ENCODE measurements at regions not wholly inside any gene's neighbourhood (a gene's known extent, or its start where the extent isn't known, plus 50 kb on each side); places are given as distances from the start of the nearest gene placed in this dataset.

DNA sequence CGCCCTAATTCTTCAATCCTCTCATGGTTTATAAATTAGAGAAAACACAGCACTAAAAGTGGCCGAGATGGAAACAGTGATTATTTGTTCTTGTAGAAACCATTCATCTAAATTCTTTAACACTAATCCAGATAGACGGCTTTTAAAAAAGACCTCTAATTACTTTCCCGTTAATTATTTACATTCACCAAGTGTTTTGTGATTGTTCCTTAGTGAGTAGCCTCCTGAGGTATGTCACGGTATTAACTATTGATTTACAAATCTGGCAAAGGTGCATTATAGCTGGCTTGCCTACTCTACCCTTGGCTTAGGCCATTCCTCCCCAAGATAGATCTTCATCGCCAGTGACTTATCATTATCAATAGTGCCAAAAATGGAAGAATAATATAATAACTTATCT lies 436.4 kb upstream of the ST6GAL2 start:
- H3K4me1 ChIP-seq = no peaks in the 10 kb centered on the region
- no peaks in the 10 kb centered on the region for H3K36me3 ChIP-seq (replicated peaks in 1 of 2; ENCODE audit: insufficient read depth in 1 of 2, low read depth in 2 of 2)
- no peak overlapping the region for H3K4me3 ChIP-seq
- no peak for DNase-seq
- H3K27me3 ChIP-seq = no peaks in the 10 kb centered on the region
- ATAC-seq = no peak
- WGBS, 2 donors = 21 to 31% methylated on average over 6 of the region's 6 CpGs
- H3K9me3 ChIP-seq = no peaks in the 10 kb centered on the region
- H3K27ac ChIP-seq = no peak overlapping the region
- intact Hi-C loops (cut with DNase I) = no loop called here
- TF ChIP-seq, protein P1, sequence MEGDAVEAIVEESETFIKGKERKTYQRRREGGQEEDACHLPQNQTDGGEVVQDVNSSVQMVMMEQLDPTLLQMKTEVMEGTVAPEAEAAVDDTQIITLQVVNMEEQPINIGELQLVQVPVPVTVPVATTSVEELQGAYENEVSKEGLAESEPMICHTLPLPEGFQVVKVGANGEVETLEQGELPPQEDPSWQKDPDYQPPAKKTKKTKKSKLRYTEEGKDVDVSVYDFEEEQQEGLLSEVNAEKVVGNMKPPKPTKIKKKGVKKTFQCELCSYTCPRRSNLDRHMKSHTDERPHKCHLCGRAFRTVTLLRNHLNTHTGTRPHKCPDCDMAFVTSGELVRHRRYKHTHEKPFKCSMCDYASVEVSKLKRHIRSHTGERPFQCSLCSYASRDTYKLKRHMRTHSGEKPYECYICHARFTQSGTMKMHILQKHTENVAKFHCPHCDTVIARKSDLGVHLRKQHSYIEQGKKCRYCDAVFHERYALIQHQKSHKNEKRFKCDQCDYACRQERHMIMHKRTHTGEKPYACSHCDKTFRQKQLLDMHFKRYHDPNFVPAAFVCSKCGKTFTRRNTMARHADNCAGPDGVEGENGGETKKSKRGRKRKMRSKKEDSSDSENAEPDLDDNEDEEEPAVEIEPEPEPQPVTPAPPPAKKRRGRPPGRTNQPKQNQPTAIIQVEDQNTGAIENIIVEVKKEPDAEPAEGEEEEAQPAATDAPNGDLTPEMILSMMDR (IDR thresholded peaks at IDR 0.05) = no peak
- no peak for TF ChIP-seq POLR2A (IDR thresholded peaks at IDR 0.05)

DNA sequence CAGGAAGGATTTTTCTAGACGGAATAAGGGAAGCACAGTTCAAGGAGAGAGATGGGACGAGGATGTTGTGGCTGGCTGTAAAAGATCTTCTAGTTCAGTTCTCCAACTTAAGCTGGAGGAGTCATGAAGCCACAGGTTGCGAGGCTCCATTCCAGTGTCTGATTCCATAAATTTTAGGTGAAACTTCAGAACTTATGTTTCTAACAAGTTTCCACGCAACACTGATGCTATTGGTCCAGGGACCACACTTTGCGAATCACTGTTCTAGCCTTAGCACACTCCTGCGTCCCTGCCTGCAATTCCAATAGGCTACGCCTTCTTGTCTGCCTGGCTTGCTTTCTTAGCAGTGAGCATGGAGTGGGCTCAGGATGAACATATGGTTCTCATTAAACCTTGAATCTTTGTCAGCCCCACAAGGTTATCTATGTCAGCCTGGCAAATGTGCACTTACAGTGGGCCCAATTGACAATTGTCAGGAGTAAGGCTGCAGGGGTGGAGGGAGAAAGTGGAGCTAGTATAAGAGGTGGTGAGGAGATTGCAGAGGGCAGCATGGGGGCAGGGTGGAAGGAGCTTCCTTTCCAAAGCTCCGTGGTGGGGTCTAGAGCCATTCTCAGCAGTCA lies 438.1 kb upstream of the ST6GAL2 start:
- Histone ChIP-seq H3K36me3 (replicated peaks in 1 of 2; ENCODE audit: insufficient read depth in 1 of 2, low read depth in 2 of 2) (no peaks in the 10 kb centered on the region), H3K27ac (no peak overlapping the region), H3K4me3 (no peak overlapping the region), H3K27me3 (no peaks in the 10 kb centered on the region), H3K9me3 (no peaks in the 10 kb centered on the region), H3K4me1 (no peaks in the 10 kb centered on the region)
- DNase-seq = no peak
- ATAC-seq = no peak
- intact Hi-C loops (cut with DNase I) = no loop called here
- TF ChIP-seq, protein P1 (IDR thresholded peaks at IDR 0.05) = no peak
- TF ChIP-seq POLR2A (IDR thresholded peaks at IDR 0.05) = no peak
- 62 to 64% methylated on average over 8 of the region's 8 CpGs for WGBS, 2 donors

DNA sequence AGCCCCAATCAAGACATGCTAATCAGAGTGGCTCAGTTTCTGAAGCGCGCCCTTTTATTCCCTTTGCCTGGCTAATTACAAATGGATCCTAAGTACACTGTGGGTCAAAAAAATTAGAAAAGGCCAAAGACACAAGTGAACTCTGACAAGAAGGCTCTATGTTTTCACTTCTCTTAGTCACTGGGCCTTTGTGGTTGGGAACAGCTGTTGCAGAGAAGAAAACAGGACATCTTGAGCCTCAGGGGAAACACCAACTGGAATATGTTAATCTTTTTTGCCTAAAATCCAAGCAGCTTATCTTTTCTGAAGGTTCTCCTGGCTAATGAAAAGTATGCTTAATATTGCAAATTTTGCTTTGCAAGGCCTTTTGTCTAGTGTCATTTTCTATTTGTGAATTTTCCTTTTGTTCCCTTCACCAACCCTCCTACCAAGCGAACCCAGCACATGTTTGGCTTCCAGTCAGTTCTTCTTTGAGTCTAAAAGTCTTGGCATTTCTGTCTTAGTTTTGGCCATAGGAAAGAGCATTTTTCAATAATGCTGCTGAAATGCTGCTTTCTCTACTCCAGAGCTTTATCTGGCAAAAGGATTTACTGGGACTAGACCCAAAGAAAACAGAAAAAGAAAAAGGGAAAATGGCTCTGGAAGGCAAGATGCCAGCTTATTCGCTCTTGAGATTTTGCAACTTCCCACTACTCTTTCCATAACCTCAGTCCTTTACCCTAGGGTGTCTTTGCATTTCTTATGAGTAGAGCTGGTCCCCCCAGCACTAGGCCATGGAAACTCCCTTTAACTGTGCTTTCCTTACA lies 440.2 kb upstream of the ST6GAL2 start:
- Histone ChIP-seq H3K4me3 (no peak overlapping the region), H3K36me3 (replicated peaks in 1 of 2; ENCODE audit: insufficient read depth in 1 of 2, low read depth in 2 of 2) (no peaks in the 10 kb centered on the region), H3K4me1 (no peaks in the 10 kb centered on the region), H3K9me3 (no peaks in the 10 kb centered on the region), H3K27me3 (no peaks in the 10 kb centered on the region), H3K27ac (no peak overlapping the region)
- 67 to 70% methylated on average over 4 of the region's 4 CpGs for WGBS, 2 donors
- TF ChIP-seq, protein P1 (IDR thresholded peaks at IDR 0.05) = no peak
- TF ChIP-seq POLR2A (IDR thresholded peaks at IDR 0.05) = no peak
- DNase-seq = peak in 1 of 4 donors; percentile 12
- no peak for ATAC-seq
- intact Hi-C loops (cut with DNase I) = no loop called here

DNA sequence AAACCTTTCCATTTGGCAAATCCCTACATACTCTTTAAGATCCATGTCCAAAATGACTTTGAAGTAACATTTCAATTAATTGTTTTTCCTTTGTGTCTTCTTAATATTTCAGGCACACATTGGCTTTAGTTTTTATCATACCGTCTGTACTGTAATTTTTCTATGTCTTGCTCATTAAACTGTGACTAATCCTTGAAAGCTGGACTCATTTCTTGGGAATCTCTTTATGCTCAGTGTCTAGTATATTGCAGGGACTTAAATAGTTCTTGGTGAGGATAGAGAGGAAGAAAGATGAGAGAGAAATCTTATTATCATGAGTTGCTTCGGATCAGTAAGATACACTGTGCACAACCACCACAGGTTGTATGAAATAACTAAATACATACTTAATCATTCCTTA lies 448.3 kb upstream of the ST6GAL2 start:
- Histone ChIP-seq H3K36me3 (replicated peaks in 1 of 2; ENCODE audit: insufficient read depth in 1 of 2, low read depth in 2 of 2) (no peaks in the 10 kb centered on the region), H3K4me3 (no peak overlapping the region), H3K27me3 (no peaks in the 10 kb centered on the region), H3K27ac (no peak overlapping the region), H3K9me3 (no peaks in the 10 kb centered on the region), H3K4me1 (no peaks in the 10 kb centered on the region)
- ATAC-seq (no peak), DNase-seq (no peak)
- WGBS, 2 donors = 52 to 58% methylated on average over 2 of the region's 2 CpGs
- intact Hi-C loops (cut with DNase I) = no loop called here
- TF ChIP-seq, protein P1 (IDR thresholded peaks at IDR 0.05) = no peak
- no peak for TF ChIP-seq POLR2A (IDR thresholded peaks at IDR 0.05)
